Stimulated activated CD8-positive, alpha-beta memory T cell treated with anti-CD3 and anti-CD28 coated beads, Interleukin-4, amount 100 ng/mL, for 24 hours (primary cell): ENCODE measurements at regions not wholly inside any gene's neighbourhood (a gene's known extent, or its start where the extent isn't known, plus 50 kb on each side); places are given as distances from the start of the nearest gene placed in this dataset.
"Not testable (repeated sequence)": the region's sequence is repeated elsewhere in the genome, so short reads cannot be mapped to it uniquely, and the experiment has no call there.

Experiments
- DNase-seq: peaks from one replicate; pipeline ENCODE4 v3.0.0-alpha.2; 2020; ENCODE audit warnings: low read depth

DNA sequence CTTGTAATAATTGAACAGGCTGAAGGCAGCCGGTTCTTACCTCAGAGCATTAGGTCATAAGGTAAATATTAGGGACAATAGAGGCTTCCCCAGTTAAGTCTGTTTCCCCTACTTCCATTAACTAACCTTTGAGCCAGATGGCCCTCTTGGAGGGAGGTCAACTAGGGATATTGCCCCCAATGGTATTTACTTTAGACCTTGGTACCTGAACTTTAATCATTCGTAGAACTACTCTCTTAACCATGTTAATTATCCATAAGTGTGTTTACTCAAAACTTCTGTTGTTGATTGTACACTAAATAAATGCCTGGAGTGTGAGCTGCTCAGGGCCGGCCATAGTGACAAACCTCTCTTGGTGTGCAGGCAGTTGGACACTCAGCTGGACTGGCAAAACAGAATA is 1843.5 kb upstream of the AGA start:
- DNase-seq = no peak

DNA sequence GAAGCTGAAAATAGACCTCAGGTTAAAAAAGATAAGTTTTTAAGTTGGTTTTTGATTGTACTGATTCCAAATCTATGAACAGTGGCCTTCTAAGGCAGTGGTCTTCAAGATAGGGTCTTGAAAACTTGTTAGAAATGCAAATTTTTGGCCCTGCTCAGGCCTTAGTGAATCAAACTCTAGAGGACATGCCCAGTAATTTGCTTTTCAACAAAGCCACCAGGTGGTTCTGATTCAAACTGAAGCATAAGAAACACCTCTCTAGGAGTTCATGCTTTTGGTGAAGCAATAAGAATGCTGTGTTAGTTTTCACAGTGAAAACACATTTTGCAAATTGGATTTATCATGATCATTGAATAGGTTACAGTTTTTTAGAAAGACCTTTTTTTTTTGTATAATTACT is 1849.4 kb upstream of the AGA start:
- no peak for DNase-seq

DNA sequence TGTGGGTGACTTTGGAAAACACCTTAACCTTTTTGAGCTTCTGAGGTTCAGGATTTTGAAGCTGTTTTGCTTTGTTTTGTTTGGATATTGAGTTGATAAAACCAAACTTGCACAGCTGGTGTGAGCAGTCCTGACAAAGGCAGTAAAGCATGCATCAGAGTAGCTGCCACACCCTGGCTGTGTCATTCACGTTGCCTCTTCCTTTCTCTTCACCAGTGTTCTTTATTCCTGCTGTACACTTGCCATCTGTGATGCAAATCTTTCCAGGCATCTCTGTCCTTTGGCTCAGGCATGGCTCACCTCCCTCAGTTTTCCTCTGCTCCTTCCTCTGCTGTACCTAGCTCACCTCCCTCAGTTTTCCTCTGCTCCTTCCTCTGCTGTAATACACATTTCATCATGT is 1850.2 kb upstream of the AGA start:
- DNase-seq = no peak

DNA sequence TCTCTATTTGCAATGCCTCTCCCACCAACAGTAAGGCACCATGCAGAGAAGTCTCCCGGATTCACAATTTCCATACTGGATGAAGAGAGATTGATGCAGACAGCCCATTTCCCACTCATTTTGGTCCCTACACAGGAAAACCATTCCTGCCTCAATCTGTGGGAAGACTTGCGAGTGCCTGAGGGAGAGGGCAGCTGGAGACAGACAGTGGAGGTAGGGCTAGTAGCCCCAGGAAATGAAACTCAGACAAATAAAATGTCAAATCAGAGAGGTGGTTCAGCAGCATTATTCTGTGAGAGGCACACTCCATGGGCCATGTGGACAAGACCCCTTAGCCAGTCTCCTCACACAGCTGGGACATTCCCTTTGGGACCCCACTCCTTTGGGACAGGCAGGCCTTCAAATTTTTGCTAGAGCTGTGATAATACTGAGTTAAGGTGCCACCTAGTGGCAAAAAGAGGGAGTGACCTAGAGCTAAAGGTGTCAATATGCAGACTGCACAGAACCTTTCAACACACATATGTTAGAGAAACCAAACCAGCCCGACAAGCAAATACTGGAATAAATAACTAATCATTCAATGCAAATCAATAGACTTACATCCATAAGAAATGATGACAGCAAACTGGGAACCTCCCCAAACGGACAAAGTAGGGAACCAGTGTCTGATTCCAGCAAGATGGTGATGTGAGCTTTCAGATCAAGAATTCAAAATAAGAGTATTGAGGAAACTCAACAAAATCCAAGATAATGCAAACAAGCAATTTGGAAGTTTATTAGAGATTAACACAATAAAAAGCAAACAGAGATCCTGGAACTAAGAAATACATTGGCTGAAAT is 1865.3 kb upstream of the AGA start:
- DNase-seq = no peak

DNA sequence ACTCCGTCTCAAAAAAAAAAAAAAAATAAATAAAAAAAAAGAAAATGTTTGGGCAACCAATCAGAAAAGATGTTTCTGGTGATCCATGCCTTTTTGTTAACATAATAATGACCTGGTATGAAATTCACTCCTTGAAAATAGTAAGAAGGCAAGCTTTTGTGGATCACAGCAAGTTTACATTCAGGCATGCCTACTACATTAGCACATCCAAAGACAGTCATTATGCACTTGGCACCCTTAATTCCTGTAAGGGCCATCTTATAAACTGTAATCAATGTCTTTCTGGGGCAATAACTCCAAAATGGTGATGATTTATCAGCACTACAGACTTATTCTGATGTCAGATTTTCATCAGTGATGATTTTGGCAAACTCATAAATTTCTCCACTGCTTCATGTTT is 1871.6 kb upstream of the AGA start:
- DNase-seq = no peak

DNA sequence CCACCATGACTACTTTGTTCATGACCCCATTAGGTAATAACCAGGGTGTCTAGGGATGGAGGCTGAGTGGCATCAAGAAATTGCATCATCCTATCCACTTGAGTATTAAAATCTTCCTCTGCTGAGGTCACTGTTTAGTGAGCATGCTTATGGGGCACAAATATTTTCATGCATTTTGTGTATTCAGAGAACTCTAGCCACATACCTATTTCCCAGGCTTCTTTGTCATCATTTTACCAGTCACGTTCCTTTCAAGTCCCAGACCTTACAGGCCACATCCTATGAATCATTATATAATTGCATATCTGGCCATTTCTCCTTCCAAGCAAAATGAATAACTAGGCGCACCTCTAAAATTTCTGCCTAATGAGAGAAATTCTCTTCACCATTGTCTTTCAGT is 1882.9 kb upstream of the AGA start:
- DNase-seq = no peak

DNA sequence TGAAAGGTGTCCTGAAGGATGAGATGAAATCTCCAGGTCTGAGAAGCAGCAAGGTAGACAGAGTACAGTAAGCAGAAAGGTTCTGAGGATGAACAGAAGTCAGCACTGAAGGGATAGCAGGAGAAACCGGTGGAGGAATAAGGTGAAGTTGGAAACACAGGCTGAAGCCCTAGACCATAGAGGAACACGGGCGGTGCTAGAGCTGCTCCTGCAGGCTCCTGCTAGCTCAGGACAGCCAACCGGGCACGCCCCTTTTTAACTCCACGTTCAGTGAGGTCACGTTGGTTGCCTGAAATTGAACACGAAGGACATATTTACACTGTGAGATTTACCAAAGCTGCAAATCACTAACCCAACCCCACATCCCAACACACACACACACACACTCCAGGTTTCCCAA is 1886.4 kb upstream of the AGA start:
- no peak for DNase-seq

DNA sequence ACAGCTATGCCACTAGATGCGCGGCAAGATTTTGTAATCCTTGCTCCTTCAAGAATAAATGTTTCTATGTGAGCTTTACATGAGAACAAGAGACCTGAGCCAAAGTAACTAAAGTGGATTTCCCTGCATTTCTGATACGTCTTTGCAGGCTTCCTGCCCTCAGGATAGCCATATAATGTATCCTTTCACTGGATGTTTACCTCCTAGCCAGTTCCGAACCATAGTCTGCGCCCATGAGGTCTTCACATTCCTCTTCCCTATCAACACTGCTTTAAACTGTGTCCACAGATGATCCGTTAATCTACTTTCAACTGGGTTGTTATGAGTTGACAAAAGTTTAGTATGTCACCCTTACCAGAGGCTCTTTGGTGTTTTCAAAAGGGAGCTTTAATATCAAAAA is 1889.1 kb upstream of the AGA start:
- DNase-seq = no peak

DNA sequence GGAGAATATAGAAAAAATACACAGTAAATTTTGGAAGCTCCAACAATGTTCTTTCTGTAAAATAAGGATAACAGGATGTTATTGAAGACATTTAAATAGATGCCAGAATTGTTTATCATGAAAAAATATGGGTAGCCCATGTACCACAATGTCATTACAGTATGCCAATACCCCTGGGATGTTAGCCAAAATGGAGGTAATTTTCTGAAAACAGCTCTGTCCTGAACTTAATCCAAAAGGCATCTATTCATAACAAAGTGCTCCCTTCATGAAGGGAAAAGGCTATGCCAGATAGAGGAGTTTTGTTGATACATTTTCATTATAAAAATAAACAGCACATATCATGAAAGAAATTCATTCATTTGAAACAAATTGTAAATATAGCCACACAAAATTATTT is 1902.6 kb upstream of the AGA start:
- DNase-seq = no peak

DNA sequence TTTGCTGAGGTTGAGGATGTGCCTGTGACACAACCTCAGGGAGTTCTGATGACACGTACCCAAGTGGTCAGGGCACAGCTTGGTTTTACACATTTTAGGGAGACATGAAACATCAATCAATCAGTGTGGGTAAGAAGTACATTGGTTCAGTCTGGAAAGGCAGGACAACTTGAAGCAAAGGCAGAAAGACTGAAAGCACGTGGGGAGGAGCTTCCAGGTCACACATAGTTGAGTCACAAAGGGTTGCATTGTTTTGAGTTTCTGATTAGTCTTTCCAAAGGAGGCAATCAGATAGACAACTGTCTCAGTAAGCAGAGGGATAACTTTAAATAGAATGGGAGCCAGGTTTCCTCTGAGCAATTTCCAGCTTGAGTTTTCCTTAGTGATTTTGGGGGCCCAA is 1910.0 kb upstream of the AGA start:
- no peak for DNase-seq

DNA sequence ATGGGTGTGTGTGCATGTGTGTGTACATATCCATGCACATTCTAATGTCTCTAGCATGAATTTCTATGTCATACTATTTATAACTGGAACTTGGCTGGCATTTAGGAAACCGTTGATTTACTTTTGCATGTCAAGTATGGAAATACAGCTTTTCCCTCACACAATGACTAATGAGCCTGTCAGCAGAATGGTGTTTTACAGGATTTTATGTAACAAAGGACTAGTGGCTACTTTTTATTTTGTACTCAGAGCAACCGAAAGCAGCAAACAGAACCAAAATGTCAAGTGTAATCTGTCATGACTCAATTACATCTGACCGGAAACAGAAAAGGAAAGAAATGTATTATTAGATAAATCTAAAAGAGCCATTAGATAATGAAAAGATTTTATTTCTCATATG is 1911.5 kb upstream of the AGA start:
- DNase-seq = no peak

DNA sequence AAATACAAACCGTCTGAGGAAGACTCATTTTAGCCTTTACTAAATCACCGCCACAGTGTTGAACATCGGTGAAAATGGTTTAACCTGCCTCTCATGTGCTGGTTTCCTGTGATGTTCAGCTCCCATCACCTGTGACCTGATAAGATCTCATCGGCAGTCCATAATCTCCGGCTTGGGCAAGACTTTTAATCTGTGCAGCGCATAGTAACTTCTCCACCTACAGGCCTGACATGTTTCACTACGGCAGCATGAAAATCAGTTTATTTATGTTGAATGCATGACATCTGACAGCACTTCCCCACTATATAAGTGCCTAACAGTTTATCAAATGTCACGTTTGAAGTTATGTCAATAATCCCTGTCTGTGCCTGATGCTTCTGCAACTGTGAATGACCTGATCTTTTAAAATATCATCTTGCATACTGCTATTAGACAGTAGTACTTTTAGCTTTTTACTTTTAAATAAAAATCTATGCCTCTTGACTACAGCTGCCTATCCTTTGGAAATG is 1919.8 kb upstream of the AGA start:
- DNase-seq = no peak

DNA sequence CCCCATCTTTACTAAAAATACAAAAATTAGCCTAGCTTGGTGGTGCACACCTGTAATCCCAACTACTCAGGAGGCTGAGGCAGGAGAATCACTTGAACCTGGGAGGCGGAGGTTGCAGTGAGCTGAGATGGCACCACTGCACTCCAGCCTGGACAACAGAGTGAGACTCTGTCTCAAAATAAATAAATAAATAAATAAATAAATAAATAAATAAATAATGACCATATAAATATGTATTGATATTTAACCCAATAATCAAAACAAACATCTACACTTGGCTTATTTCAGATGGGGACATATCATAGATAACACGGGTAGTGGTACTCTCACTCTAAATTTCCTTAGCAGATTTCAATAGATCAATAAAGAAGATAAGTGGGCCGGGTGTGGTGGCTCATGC is 1923.7 kb upstream of the AGA start:
- not testable (repeated sequence) for DNase-seq

DNA sequence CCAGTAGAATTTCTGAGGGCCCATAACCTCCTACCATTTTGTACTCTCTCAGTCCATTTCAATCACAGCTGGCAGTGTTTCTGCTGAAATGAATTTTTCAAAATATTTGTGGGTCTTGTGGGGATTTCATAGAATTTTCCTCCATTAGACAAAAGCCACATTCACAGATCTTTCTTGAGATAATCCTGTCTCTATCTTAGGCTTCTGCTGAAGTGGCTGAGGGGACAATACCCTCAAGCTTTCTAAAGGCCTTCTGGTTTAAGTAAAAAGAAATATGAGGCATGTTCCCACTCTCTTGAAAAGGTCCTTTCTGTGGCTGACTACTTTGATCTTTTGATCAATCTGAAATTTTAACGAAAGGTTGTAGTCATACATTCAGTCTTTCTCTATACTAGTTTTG is 1930.0 kb upstream of the AGA start:
- DNase-seq = no peak

DNA sequence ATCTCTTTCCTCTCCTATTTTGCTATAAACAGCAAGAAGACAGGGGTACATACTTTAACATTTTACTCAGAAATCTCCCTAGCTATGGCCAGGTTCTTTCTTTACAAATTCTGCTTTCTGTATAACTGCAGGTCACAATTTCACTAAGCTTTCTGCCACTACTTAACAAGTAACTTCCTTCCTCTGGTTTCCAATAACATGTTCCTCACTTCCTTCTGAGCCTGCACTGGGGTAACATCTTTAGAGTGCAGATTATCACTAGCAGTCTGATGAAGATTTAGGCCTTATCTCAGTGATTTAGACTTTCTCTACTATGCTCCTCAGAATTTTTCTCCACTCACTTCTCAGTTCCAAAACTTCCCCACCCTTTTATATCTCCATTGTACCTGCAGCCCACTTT is 1930.5 kb upstream of the AGA start:
- DNase-seq = no peak

DNA sequence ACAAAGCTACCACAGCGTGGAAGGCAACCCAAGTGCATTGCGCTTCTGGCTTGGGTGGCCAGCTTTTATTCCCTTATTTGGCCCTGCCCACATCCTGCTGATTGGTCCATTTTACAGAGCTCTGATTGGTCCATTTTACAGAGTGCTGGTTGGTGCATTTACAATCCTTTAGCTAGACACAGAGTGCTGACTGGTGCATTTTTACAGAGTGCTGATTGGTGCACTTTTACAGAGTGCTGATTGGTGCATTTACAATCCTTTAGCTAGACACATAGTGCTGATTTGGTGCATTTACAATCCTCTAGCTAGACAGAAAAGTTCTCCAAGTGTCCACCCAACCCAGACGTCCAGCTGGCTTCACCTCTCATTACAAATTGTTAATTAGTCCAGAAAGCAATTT is 1936.6 kb upstream of the AGA start:
- not testable (repeated sequence) for DNase-seq

DNA sequence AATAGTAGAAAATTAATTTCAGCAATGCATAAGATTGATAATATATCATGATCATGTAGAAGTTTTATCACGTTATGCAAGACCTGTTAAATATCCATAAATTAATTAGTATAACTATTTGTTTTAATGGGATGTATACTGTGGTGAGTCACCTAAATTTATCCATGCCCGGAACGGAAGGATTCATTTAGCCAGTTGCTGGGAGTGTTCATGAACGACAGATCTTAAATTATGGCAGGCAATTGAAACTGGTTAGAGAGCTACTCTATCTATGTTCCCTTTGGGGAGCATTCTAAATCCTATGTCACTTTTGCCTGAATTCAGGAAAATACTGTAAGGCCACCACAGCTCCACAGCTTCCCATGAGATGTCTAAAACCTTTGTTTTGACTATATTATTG is 1950.5 kb upstream of the AGA start:
- no peak for DNase-seq

DNA sequence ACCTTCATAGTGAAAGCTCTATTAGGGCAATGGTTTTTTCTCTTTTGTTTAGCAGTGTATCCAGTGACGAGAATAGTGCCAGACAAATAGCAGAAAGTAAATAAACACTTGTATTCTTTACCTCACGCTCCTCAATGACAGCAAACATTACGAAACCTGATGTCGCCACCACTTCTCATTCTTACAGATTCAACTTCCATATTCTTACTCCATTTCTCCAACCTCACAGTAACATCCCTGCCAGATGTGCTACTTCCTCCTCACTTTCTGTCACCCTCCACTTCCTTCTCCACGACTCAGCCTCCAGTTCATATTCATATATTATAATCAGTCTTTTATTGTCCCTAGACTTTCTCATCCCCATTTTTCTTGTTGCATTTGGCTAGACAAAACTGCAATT is 1956.2 kb upstream of the AGA start:
- DNase-seq = no peak

DNA sequence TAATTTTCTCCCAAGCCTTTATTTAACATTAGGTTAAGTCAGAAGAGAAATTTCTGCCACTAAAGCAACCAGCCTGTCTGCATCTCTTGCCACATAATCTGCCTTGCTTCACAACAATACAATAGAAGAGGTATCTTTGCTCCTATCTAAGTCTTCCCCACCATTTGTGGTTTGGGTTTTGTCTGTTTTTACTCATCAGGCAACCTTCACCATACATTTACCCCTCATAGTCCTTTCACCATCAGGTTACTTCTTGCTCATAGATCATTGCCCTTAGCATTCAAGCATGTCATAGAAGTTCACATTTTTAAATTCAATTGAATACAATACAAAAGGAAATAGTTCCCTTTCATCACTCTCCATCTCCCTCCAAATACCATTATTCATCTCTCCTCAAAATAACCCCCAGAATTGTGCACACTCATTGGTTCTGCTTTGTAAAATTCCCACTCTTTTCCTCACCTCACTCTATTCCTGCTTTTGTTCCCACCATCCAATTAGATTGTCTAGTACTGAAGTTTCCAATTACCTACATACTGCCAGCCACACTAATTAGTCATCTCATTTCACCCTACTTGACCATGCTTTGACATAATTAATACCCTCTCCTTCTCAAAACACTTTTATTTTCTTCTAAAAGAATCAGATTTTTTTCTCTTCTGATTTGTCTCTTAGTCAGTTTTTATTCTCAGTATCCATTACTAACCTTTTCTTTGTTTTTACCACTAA is 1957.0 kb upstream of the AGA start:
- DNase-seq = no peak

DNA sequence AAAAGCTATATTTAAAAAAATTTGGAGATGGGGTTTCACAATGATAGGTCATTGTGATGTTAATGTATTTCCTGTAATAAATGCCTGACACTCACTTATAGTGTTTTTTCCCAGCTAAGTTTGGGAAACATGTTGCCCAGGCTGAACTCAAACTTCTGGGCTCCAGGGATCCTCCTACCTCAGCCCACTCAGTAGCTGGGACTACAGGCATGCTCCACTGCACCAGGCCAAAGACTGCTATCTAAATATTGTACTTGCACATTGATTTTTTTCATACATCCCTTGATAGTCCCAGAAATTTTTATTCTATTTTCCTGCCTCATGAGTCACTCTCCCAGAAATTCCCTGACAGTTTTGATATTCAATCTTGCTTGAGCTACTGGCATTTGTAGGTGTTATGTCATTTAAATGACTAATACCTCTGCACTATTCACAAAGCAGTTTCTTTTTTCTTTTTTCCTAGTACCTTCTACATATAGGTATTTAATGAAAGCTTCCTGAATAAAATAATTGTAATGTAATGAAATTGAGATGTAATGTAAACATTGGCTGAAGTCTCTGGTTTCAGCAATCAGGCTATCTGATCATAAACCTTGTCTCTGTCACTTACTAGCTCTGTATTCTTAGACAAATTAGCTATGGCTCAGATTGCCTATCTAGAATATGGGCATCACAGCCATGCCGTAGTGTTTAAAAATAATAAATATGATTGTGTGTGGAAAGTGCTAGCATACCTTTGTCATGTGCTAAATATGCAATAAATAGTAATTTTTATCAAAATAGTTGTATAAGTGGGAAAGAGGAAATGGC is 1973.0 kb upstream of the AGA start:
- no peak for DNase-seq

DNA sequence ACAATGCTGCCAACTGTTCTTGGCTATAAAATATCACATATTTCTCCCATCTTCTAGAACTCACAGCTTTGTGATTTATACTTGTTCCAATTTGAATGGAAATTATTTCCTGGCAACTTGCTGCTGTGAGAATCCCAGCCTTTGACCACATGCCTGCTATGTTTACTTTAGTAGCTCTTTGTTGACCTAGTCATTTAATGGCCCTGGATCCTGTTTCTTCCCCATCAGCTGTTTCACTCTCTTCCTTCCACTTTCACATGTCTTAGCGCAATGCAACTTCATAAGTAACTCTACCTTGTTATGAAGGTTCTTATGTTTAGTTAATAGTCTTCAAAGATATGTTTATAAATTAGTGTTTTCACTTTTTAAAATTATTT is 1973.6 kb upstream of the AGA start:
- no peak for DNase-seq

DNA sequence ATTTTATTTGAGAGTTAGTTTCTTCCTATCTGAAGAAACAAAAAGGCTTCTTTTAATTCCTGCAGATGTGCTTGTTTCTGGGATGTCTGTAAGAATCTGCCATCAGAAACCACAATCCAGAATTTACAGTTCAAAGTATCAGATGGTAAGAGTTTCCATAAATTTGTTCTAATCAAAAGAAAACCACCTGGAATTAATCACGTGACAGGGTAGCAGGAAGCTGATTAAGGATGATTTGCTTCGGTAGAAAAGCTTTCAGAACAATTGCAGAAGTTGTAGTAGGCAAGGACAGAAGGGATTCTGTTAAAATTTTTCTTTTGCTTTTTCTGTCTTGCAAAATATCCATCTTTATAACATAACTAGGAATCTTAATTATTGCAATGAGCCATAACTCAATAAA is 1975.1 kb upstream of the AGA start:
- no peak for DNase-seq

DNA sequence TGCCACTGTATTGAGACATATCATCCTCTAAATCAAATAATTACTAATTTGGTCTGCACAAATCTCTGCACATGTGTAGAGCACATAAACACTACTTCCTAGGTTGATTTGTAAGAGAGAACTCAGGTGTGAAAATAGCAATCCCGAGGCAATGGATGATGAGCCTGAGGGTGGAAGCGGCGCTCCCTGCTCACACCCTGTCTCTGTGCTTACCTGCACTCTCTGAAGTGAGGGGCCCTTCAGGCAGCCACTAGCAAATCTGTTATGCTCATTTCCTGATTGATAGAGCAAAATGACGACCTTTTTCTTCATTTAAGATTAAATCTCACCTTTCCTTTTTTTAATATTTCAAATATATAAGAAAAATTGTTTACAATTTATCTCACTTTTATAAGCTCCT is 1995.7 kb upstream of the AGA start:
- DNase-seq = no peak
